Upper lobe of left lung (tissue), 4 donors: ENCODE measurements at regions not wholly inside any gene's neighbourhood (a gene's known extent, or its start where the extent isn't known, plus 50 kb on each side); places are given as distances from the start of the nearest gene placed in this dataset.

Source experiments
- EP300 ChIP-seq, 4 donors: sonication (generic); formaldehyde crosslinking; IDR thresholded peaks; one replicate each; pipeline ENCODE4 v1.5.1; 2017; ENCODE audit warnings: antibody characterized with exemption in 4 of 4, control low read depth in 2 of 4
- POLR2A ChIP-seq, 4 donors: fragments of 450-650 bp; IDR thresholded peaks; one replicate each; pipeline ENCODE4 v1.5.1; 2016 to 2017; ENCODE audit warnings: antibody characterized with exemption in 4 of 4, mild to moderate bottlenecking in 2 of 4
- POLR2AphosphoS5 ChIP-seq, 2 donors: sonication (generic); formaldehyde crosslinking; IDR thresholded peaks; one replicate each; pipeline ENCODE4 v1.5.1; 2017; ENCODE audit warnings: antibody characterized with exemption in 2 of 2
- TF ChIP-seq, protein P1 (sequence below), 6 experiments: fragments of 450-650 bp in 4 of 6; fragments of 200-600 bp in 2 of 6; sonication (generic) in 2 of 6; IDR thresholded peaks; one replicate each; pipeline ENCODE4 v1.5.1; 2016 to 2019; ENCODE audit warnings: antibody characterized with exemption in 6 of 6

DNA sequence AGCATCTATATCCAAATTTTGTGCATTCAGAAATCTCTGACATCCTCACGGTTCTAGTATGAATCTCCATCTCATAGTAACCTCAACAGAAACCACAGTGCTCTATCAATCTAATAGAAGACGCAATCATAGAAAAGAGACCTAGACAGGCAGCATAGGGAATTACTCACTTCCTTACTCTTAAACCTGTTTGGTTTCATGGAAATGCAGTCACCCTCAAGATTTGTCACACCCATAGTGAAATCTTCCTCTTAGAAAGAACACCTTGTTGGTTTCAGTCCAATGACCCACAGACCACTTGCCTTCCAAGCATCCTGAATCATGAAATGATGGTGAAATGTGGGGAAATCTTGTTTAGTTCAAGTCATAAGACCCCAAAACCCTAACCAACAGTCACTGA, 166.1 kb upstream of the PRDM1 start:
- TF ChIP-seq, protein P1, sequence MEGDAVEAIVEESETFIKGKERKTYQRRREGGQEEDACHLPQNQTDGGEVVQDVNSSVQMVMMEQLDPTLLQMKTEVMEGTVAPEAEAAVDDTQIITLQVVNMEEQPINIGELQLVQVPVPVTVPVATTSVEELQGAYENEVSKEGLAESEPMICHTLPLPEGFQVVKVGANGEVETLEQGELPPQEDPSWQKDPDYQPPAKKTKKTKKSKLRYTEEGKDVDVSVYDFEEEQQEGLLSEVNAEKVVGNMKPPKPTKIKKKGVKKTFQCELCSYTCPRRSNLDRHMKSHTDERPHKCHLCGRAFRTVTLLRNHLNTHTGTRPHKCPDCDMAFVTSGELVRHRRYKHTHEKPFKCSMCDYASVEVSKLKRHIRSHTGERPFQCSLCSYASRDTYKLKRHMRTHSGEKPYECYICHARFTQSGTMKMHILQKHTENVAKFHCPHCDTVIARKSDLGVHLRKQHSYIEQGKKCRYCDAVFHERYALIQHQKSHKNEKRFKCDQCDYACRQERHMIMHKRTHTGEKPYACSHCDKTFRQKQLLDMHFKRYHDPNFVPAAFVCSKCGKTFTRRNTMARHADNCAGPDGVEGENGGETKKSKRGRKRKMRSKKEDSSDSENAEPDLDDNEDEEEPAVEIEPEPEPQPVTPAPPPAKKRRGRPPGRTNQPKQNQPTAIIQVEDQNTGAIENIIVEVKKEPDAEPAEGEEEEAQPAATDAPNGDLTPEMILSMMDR (IDR thresholded peaks at IDR 0.05): no peak
- TF ChIP-seq POLR2A (IDR thresholded peaks at IDR 0.05) (no peak), POLR2AphosphoS5 (IDR thresholded peaks at IDR 0.05) (no peak), EP300 (IDR thresholded peaks at IDR 0.05) (no peak)
